HG02840 (cell line): ENCODE measurements at regions not wholly inside any gene's neighbourhood (a gene's known extent, or its start where the extent isn't known, plus 50 kb on each side); places are given as distances from the start of the nearest gene placed in this dataset.

ENCODE experiments used
- ATAC-seq: cut with Tn5 transposase; IDR thresholded peaks from one replicate; pipeline ENCODE4 v1.9.1; 2021; ENCODE audit warnings: mild to moderate bottlenecking, moderate library complexity, moderate number of reproducible peaks; ENCODE audit not compliant: unreplicated experiment, low FRiP score

GRCh38 chr4:162406637-162407365 lies 243.0 kb upstream of the FSTL5 start:
- no peak for ATAC-seq

DNA sequence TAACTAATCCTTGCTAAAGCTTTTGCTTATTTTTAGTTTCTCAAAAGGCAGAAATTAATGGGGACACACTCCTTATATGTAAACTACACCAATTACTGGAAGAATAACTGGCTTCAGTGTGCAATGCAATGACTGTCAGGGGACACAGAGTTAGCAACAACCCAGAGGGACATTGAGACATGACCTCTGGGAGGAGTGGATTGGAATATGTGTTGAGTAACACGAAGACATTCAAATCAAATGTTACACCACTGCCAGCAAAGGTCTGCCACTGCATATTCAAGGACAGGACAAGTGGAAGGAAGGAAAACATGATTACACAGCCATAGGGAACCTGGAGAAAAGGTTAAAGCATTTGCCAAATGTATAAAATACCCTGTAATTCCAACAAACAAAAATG lies 240.1 kb upstream of the FSTL5 start:
- ATAC-seq: no peak

DNA sequence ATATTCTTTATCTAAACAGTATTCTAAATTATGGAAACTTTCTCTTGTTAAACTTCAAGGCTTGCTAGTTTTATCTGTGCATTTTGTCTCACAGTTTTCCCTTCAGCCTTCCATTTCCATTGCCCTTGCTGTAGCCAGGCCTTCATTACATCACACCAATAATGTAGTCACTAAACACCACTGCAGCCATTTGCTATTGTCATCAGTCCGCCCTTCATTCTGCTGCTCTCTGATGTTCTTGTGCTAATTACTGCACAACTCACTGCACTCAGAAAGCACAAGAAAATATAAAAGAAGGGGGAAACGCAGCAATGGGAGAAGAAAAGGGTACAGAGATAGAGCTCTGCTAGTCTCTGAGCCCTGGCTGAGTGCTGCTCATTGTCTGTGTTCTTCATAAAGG lies 239.6 kb upstream of the FSTL5 start:
- ATAC-seq: no peak

- ATAC-seq: no peak
Observed at GRCh38 chr4:162401021-162401420, 237.2 kb upstream of the FSTL5 start.

DNA sequence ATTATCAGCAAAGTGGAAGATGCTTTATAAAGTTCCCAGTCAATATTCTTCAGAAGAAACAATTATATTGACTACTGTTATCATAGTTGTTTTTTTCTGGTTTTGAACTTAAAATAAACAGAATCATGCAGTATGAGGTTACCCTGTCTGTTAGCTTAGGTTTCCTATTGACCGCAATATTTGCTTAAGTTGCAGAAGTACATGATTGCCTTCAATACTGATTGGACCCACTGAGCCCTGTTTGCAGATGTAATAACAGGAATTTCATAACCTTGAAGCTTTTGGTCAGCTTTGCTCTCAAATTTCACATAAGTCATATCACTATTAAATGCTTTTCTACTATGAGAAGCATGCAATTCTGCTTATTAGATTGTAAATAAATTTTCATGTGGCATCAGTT lies 229.1 kb upstream of the FSTL5 start:
- no peak for ATAC-seq

DNA sequence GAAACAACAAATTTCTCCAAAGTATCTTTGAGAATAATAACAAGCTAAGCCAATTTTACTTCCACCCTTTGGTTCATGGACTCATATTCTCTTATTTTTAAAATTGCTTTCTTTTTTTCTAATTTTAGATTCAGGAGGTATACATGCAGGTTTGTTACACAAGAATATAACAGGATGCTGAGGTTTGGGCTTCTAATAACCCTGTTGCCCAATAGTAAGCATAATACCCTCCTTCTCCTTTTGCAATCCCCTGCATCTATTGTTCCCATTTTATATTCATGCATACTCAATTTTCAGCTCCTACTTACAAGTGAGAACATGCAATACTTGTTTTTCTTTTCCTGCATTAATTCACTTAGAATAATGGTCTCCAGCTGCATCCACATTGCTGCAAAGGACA lies 202.3 kb upstream of the FSTL5 start:
- no peak for ATAC-seq

- ATAC-seq: no peak
Observed at GRCh38 chr4:162364651-162365050, 200.9 kb upstream of the FSTL5 start.

DNA sequence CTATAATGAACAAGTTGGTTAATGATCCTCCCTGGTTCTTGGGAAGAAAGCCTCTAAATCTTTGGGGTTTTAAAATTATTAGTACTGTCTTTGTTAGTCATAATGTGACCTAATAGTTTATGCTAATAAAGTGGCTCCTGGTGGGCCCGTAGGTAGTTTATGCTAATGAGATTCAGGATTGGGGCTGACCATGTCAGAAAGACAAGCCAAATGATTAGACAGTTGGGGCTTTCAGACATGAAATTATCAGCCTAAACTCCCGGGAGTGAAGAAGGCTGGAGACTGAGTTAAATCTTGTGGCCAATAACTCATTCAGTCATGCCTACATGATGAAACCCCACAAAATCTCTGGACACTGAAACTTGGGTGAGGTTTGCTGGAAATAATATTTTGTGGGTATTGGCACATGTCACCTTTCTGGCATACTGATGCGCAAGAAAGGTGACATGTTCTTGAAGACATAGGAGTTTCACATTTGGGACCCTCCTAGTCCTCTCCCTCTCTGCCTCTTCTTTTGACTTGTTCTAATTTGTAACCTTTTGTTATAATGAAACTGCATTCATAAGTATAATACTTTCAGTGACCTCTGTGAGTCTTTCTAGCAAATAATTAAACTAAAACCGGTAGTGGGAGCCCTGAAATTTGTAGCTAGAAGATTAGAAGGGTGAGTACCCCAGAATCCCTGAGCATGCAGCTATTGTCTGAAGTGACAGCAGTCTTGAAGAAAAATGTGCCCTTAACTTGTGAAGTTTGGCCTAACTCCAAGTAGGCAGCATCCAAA lies 196.8 kb upstream of the FSTL5 start:
- ATAC-seq: no peak

DNA sequence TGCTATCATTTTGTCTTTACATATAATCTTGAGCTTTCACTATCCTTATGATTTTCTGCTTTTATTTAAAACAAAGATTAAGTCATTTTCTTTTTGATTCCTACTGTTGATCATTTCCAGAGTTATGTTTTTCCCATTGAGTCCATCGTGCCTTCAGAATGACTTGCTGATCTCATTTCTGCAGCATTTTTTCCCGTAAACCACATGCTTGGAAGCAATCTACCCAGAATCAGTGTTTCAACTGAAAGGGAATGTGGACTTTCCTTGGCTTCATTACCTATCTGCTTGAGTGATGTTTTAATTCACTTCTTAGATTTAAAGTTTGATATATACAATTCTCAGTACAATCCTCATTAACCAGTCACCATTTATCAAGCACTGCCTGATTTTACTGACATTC lies 192.4 kb upstream of the FSTL5 start:
- no peak for ATAC-seq

GRCh38 chr4:162352580-162353107 lies 188.8 kb upstream of the FSTL5 start:
- ATAC-seq: no peak

DNA sequence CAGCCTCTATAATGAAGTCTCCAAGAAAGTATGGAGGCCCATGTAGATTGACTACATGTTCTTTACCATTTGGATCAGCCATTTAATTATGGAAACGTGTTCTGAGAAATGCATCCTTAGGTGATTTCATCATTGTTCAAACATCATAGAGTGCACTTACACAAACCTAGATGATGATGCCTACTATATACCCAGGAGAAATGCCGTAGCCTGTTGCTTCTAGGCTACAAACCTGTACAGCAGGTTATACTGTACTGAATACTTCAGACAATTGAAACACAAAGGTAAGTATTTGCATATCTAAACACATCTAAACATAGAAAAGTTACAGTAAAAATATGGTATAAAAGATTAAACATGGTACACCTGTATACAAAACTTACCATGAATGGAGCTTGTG lies 186.5 kb upstream of the FSTL5 start:
- no peak for ATAC-seq

GRCh38 chr4:162349395-162349794 lies 185.6 kb upstream of the FSTL5 start:
- ATAC-seq: no peak

- no peak for ATAC-seq
Observed at GRCh38 chr4:162347842-162348213, 184.0 kb upstream of the FSTL5 start.

- no peak for ATAC-seq
Observed at GRCh38 chr4:162347156-162347841, 183.5 kb upstream of the FSTL5 start.

DNA sequence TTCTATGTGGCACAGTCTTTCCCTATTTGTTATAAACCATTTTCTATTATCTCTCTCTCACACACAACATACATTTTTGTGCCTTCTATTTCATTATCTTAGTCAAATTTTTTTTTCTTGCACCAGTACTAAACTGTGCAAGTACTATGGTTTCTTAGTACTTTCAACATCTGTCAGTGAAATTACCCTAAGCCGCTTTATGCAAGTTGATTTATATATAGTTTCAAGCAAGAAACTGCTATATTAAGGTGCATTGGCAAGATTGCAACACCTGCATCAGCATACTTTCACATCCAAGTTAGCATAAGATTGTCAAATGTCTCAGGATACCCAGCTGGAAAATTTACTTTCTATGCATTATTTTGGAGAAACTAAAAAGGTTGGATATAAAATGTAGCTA lies 180.2 kb upstream of the FSTL5 start:
- ATAC-seq: no peak

GRCh38 chr4:162341533-162341932 lies 177.7 kb upstream of the FSTL5 start:
- no peak for ATAC-seq

DNA sequence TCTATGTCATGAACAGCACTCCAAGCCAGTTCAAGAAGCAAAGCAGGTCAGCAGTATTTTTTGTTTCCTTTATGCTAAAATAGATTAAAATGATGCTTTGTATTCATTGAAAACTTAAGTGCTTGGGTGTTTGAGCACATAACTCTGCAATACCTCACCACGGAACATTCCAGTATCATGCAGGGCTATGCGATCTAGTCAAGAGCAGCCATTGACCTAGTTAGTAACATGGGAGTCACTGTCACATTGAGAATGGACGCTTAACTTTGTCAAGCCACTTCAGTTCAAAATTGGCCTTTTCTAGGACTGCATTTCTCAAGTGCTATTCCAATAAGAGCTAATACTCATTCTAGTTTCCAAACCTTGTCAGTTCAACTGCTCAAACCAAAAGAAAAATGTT lies 160.1 kb upstream of the FSTL5 start:
- ATAC-seq: no peak

DNA sequence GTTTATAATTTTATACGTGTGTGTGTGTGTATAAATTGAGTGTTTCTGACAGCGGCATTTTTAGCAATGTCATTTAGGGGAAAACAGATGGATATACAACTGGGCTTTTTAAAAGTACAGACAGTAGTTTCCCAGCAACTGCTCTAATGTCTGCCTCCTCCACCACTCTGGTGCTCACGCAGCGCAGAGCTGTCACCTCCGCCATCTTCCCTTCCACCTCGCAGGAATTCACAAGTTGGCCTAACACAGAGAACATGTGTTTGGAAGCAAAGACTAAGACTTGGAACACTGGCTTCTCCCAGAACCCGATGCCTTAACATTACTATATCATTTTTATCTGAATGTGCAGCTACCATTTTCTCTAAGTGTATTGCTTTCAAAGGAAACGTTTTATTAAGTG lies 158.3 kb upstream of the FSTL5 start:
- no peak for ATAC-seq

- ATAC-seq: no peak
Observed at GRCh38 chr4:162285753-162286152, 122.0 kb upstream of the FSTL5 start.

GRCh38 chr4:162282684-162283083 lies 118.9 kb upstream of the FSTL5 start:
- no peak for ATAC-seq

DNA sequence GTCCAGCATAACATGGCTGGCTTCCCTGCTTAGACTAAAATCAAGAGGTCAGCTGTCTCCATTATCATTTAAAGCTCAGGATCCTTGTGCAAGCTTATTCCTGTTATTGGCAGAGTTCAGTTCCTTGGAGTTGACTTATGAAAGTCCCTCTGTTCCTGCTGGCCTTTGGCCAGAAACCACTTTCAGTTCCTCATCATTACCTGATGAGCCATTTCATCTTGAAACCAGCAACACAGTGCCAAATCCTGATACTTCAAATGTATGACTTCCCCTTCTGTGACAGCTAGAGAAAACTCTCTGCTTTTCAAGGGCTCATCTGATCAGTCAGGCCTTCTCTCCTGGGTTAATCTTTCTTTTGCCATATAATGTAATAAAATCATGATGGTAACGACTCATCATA lies 110.6 kb upstream of the FSTL5 start:
- ATAC-seq: peak; percentile 64
